B cell (primary cell): ENCODE measurements at regions not wholly inside any gene's neighbourhood (a gene's known extent, or its start where the extent isn't known, plus 50 kb on each side); places are given as distances from the start of the nearest gene placed in this dataset.

Experiments
- ATAC-seq: fragments of 200-7000 bp; cut with Tn5 transposase; one replicate; pipeline ENCODE4 v1.10.0; 2021; ENCODE audit warnings: low read depth, mild to moderate bottlenecking, moderate number of reproducible peaks, moderate library complexity
- CTCF ChIA-PET: fragments of 350-600 bp; sonication (Branson Sonifier 250); formaldehyde crosslinking; loops from one replicate; lab custom pipeline; 2021; ENCODE audit warnings: antibody characterized with exemption, inconsistent platforms; lab: Charles Lee
- POLR2A ChIA-PET: fragments of 350-600 bp; sonication (Branson Sonifier 250); formaldehyde crosslinking; loops from one replicate; lab custom pipeline; 2021; ENCODE audit warnings: antibody characterized with exemption; lab: Charles Lee
- DNase-seq: peaks from one replicate; pipeline ENCODE4 v3.0.0; 2013
- H2AFZ ChIP-seq: 2 replicates; pipeline ENCODE4 v1.6.1; 2012; ENCODE audit warnings: mild to moderate bottlenecking, low read depth, low read length; ENCODE audit not compliant: insufficient read depth, poor library complexity, severe bottlenecking
- H3K27ac ChIP-seq, 2 donors: 1 replicate in 1 of 2; 2 replicates in 1 of 2; pipeline ENCODE4 v1.5.1; 2012 to 2013; ENCODE audit warnings: low read length in 2 of 2, mild to moderate bottlenecking in 2 of 2, moderate library complexity in 1 of 2
- H3K27me3 ChIP-seq, 4 experiments: fragments of 200-600 bp in 1 of 4; sonication (generic) in 1 of 4; replicated peaks in 1 of 4; 1 replicate in 2 of 4; 2 replicates in 2 of 4; pipeline versions ENCODE4 v1.6.1 to v1.7.0; 2013 to 2016; ENCODE audit warnings: low read length in 3 of 4, mild to moderate bottlenecking in 2 of 4, mixed read lengths in 1 of 4, moderate library complexity in 1 of 4; ENCODE audit not compliant: insufficient read depth in 4 of 4, control insufficient read depth in 3 of 4; ENCODE audit errors: control extremely low read depth in 1 of 4
- H3K36me3 ChIP-seq, 2 experiments: replicated peaks in 1 of 2; 1 replicate in 1 of 2; 2 replicates in 1 of 2; pipeline versions ENCODE4 v1.6.1 to v1.7.1; 2013; ENCODE audit warnings: low read length in 1 of 2; ENCODE audit not compliant: insufficient read depth in 2 of 2, control insufficient read depth in 1 of 2; ENCODE audit errors: control extremely low read depth in 1 of 2, extremely low read depth in 1 of 2
- H3K4me1 ChIP-seq, 2 donors: fragments of 200-600 bp in 1 of 2; sonication (generic) in 1 of 2; 1 replicate in 1 of 2; 2 replicates in 1 of 2; pipeline versions ENCODE4 v1.5.1 to v1.6.1; 2013 to 2017; ENCODE audit warnings: low read length in 2 of 2; ENCODE audit not compliant: control insufficient read depth in 2 of 2, insufficient read depth in 2 of 2
- H3K4me2 ChIP-seq: replicated peaks from 2 replicates; pipeline ENCODE3; 2012; ENCODE audit warnings: mild to moderate bottlenecking, low read depth, low read length; ENCODE audit not compliant: poor library complexity, severe bottlenecking
- H3K4me3 ChIP-seq, 5 experiments: fragments of 200-600 bp in 1 of 5; sonication (generic) in 1 of 5; 1 replicate in 3 of 5; 2 replicates in 2 of 5; pipeline versions ENCODE4 v1.5.1 to v1.7.0; 2011 to 2016; ENCODE audit warnings: low read length in 4 of 5, mild to moderate bottlenecking in 4 of 5, low read depth in 2 of 5, control low read depth in 1 of 5, moderate library complexity in 1 of 5; ENCODE audit not compliant: insufficient read depth in 1 of 5; ENCODE audit errors: control extremely low read depth in 1 of 5, extremely low read depth in 1 of 5
- H3K79me2 ChIP-seq: fragments of 200-600 bp; sonication (generic); one replicate; pipeline ENCODE4 v1.6.0; 2016; ENCODE audit warnings: low read length; ENCODE audit not compliant: control insufficient read depth, insufficient read depth
- H3K9ac ChIP-seq: fragments of 200-600 bp; sonication (generic); 2 replicates; pipeline ENCODE4 v1.6.1; 2017; ENCODE audit warnings: mild to moderate bottlenecking, low read length, moderate library complexity
- H3K9me3 ChIP-seq, 3 donors: one replicate each; pipeline versions ENCODE4 v1.6.1 to v1.7.1; 2013; ENCODE audit warnings: low read length in 2 of 3; ENCODE audit not compliant: control insufficient read depth in 2 of 3, insufficient read depth in 1 of 3; ENCODE audit errors: control extremely low read depth in 1 of 3
- H4K20me1 ChIP-seq: 2 replicates; pipeline ENCODE4 v1.6.0; 2012; ENCODE audit warnings: mild to moderate bottlenecking, low read length; ENCODE audit not compliant: insufficient read depth, control insufficient read depth, poor library complexity, severe bottlenecking
- H3K27ac Mint-ChIP-seq: one replicate; pipeline ENCODE4 v1.8.0; 2021; ENCODE audit warnings: mixed read lengths
- H3K27me3 Mint-ChIP-seq: one replicate; pipeline ENCODE4 v1.8.0; 2021; ENCODE audit warnings: mixed read lengths
- H3K4me1 Mint-ChIP-seq: one replicate; pipeline ENCODE4 v1.8.0; 2021; ENCODE audit warnings: mixed read lengths
- H3K4me3 Mint-ChIP-seq: one replicate; pipeline ENCODE4 v1.8.0; 2021; ENCODE audit warnings: mixed read lengths
- H3K9me3 Mint-ChIP-seq: one replicate; pipeline ENCODE4 v1.8.0; 2022; ENCODE audit warnings: mixed read lengths; ENCODE audit not compliant: insufficient read depth
- EZH2 ChIP-seq: IDR thresholded peaks from 2 replicates; pipeline ENCODE4 v1.6.1; 2012; ENCODE audit warnings: borderline replicate concordance, low read depth, mild to moderate bottlenecking, moderate library complexity, low read length; ENCODE audit not compliant: insufficient read depth, poor library complexity, severe bottlenecking
- WGBS: methylation state at CpG from one replicate; pipeline ENCODE4 v1.1.5; 2013; ENCODE audit warnings: missing lambda C conversion rate; ENCODE audit not compliant: insufficient coverage; 5-methylcytosine and 5-hydroxymethylcytosine counted together
- intact Hi-C: fragments of 100-400 bp; cut with micrococcal nuclease; formaldehyde crosslinking; loops from one replicate; pipeline ENCODE4 v1.10.0; 2022
- TF ChIP-seq, protein P1 (sequence below): fragments of 200-600 bp; IDR thresholded peaks from one replicate; pipeline ENCODE4 v1.8.0; 2022; ENCODE audit warnings: antibody characterized with exemption, mild to moderate bottlenecking

DNA sequence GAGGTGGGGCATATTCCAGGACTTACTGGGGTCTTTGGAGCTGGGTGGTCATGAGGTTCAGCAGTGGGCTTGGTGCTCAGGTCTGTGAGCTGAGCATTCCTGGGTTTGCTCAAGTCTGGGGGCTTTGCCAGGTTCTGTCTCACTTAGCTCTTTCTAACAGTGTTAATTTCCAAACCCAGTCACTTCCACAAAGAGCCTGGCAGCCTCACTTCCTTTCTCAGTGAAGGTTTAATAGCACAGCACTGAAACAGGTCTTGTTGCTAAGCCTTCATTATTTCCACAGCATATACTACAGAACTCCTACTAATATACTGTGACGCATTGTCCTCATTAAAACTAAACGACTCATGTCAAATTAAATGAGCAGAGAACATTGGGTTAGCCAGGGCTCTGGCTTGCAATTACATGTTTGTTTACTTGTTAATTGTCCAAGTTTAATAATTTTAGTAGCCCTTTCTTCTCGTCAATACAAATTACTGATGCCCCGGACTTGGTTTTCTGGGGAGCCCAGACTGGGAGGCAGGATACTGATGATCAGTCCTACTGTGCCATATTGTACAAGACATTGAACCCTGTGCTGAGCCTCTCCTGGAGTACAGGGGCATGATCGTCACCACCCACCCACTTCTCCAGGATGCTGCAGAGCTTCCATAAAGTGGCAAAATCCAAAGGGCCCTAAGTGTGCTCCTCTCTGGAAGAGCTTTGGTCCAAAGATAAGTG lies 170.7 kb downstream of the IER5 start:
- Histone ChIP-seq H3K9ac (no peak overlapping the region), H3K4me1 (no peaks in the 10 kb centered on the region), H3K9me3 (peaks cover 0 to 13% (median 8%) of the 10 kb centered on the region in 3 donors), H3K79me2 (no peaks in the 10 kb centered on the region), H3K27ac (no peak overlapping the region), H4K20me1 (no peaks in the 10 kb centered on the region), H3K27me3 (peaks cover 0 to 4% (median 0%) of the 10 kb centered on the region in 4 experiments), H3K36me3 (no peaks in the 10 kb centered on the region), H3K4me3 (no peak overlapping the region), H3K4me2 (no peak overlapping the region), H2AFZ (no peak overlapping the region)
- CTCF ChIA-PET, result no interaction called here
- ATAC-seq, result no peak
- H3K27me3 Mint-ChIP-seq, result peaks cover 31% of the 10 kb centered on the region
- peaks cover 6% of the 10 kb centered on the region for H3K9me3 Mint-ChIP-seq
- no peak for TF ChIP-seq EZH2
- TF ChIP-seq, protein P1, sequence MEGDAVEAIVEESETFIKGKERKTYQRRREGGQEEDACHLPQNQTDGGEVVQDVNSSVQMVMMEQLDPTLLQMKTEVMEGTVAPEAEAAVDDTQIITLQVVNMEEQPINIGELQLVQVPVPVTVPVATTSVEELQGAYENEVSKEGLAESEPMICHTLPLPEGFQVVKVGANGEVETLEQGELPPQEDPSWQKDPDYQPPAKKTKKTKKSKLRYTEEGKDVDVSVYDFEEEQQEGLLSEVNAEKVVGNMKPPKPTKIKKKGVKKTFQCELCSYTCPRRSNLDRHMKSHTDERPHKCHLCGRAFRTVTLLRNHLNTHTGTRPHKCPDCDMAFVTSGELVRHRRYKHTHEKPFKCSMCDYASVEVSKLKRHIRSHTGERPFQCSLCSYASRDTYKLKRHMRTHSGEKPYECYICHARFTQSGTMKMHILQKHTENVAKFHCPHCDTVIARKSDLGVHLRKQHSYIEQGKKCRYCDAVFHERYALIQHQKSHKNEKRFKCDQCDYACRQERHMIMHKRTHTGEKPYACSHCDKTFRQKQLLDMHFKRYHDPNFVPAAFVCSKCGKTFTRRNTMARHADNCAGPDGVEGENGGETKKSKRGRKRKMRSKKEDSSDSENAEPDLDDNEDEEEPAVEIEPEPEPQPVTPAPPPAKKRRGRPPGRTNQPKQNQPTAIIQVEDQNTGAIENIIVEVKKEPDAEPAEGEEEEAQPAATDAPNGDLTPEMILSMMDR, result no peak
- intact Hi-C loops, result no loop called here
- H3K4me1 Mint-ChIP-seq, result no peaks in the 10 kb centered on the region
- DNase-seq, result no peak
- POLR2A ChIA-PET, result no interaction called here
- H3K27ac Mint-ChIP-seq, result no peak overlapping the region
- WGBS, result 93% methylated on average over 2 of the region's 5 CpGs
- H3K4me3 Mint-ChIP-seq, result no peak overlapping the region

DNA sequence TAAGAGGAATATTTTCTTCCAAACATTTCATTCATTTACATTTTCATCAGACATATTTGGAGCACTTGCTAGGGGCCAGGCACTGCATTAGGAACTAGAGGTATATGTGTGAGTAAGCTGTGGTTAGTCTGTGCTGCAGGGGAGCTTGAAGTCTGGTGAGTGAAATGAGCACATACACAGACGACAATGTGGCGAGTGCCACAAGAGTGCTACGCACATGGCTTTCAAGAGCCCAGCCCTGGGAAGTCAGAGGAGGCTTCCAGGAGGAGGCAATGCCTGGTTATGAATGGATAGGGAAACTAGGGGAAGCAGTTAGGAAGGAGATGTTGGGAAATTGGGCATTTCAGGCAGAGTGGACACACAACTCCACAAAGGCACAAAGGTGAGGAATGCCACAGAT lies 171.8 kb downstream of the IER5 start:
- no peak for ATAC-seq
- no peaks in the 10 kb centered on the region for H4K20me1 ChIP-seq
- no peaks in the 10 kb centered on the region for H3K4me1 Mint-ChIP-seq

More for the DNA sequence above, 171.8 kb downstream of the IER5 start:
- H3K9me3 Mint-ChIP-seq, result no peaks in the 10 kb centered on the region
- peaks cover 31% of the 10 kb centered on the region for H3K27me3 Mint-ChIP-seq
- no peak overlapping the region for H3K27ac Mint-ChIP-seq
- ChIA-PET CTCF (no interaction called here), POLR2A (no interaction called here)
- Histone ChIP-seq H3K4me1 (no peaks in the 10 kb centered on the region), H3K79me2 (no peaks in the 10 kb centered on the region), H3K36me3 (no peaks in the 10 kb centered on the region), H3K27me3 (peaks cover 0 to 4% (median 0%) of the 10 kb centered on the region in 4 experiments), H3K27ac (no peak overlapping the region), H3K4me3 (no peak overlapping the region), H3K4me2 (no peak overlapping the region), H3K9ac (no peak overlapping the region), H2AFZ (no peak overlapping the region), H3K9me3 (peaks cover 0 to 13% (median 5%) of the 10 kb centered on the region in 3 donors)
- no peak overlapping the region for H3K4me3 Mint-ChIP-seq
- DNase-seq, result no peak
- TF ChIP-seq EZH2, result no peak
- TF ChIP-seq, protein P1, result no peak
- intact Hi-C loops, result no loop called here
- WGBS, result 83% methylated on average over 3 of the region's 3 CpGs
